ENCODE measurements at regions not wholly inside any gene's neighbourhood (a gene's known extent, or its start where the extent isn't known, plus 50 kb on each side); places are given as distances from the start of the nearest gene placed in this dataset.

DNA sequence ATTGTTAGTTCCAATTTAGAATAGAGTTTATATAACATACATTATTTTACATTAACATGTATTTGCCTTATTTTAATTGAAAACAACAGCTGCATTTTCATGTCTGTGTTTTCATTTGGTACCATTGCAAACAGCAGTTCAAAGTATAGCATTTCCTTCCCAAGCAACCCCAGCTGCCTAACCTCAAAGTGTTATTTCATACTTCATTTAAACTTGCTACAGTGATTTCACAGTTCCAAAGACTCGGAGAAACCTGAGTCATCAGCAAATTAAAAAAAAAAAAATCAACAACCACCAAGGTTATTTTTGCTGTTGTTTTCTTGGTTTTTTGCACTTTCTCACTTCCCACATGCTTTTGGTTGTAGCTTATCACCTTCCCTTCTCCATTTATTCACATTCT, 236.5 kb upstream of the SPHKAP start:
- TF ChIP-seq POLR2A (IDR thresholded peaks at IDR 0.05) (no peak), CTCF (IDR thresholded peaks at IDR 0.05) (no peak)

Measured in Peyer's patch (tissue), 4 donors.